T-helper 22 cell (primary cell): ENCODE measurements at regions not wholly inside any gene's neighbourhood (a gene's known extent, or its start where the extent isn't known, plus 50 kb on each side); places are given as distances from the start of the nearest gene placed in this dataset.

Experiments used
- DNase-seq: peaks from one replicate; pipeline ENCODE4 v3.0.0-alpha.2; 2020; ENCODE audit warnings: low read depth

DNA sequence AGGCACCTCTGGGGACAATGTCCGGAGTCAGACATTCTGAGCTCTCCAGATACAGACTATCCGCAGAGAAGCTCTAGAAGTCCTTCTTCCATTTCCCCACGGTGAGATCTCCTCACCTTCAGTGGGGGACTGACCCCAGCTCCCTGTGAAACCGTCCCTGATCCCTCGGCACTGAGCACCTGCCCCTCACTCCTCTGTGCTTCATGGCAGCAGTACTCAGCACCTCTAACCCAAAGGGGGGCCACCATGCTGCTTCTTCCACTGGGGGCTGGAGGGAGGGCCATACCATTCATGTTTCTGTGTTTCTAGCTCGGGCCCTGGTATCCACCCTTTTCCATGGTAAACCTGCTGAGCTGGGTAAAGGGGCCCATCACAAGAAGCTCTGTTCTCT is 321.7 kb downstream of the BRD1 start:
- DNase-seq = no peak

DNA sequence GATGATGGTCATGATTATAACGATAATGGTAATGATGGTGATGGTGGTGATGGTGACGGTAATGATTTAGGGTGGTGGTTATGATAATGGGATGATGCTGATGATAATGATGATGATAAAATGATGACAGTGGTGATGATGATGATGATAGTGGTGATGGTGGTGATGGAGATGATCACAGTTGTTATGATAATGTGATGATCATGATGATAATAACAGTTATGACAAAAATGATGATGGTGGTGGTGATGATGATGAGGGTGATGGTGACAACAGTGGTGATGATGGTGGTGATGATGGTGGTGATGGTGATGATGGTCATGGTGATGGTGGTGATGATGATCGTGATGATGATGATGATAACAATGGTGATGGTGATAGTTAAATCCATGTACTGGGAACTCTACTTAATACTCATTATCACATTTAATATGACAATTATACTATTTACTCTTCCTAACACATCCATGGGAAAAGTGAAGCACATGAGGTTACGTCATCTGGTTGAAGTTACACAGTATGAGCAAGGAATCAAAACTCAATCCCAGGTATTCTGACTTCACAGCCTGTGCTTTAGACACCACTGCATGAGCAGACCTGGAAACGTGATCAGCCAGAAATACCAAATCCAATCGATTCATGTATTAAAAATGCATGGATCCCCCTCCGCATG is 322.2 kb downstream of the BRD1 start:
- DNase-seq = no peak

DNA sequence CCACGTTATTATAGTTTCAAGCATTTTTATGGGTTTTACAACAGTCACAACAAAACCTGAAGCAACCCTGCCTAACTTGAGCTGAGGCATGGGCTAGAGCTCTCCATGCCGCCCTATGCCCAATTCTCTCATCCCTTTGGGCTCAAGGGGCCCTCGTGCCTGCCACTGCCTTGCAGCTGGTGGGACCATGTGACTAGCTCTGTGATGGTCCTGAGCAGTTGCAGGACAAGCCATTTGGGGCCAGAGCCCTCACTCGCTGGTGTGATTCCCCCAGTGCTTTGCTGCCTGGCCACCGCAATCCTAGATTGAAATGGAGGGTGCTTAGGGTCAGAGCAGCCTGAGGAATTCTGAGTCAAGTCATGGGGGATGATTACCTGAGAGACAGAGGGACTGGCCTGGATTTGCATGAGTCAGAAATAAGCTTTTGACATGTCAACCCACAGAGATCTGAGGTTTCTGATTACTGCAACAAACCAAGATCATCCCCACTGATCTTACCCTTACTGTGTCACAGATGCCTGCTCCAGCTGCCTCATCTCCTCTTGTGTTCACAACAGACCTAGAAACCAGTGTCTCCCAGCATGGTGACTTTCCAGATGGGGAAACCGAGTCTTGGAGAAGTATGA is 323.7 kb downstream of the BRD1 start:
- DNase-seq = no peak

DNA sequence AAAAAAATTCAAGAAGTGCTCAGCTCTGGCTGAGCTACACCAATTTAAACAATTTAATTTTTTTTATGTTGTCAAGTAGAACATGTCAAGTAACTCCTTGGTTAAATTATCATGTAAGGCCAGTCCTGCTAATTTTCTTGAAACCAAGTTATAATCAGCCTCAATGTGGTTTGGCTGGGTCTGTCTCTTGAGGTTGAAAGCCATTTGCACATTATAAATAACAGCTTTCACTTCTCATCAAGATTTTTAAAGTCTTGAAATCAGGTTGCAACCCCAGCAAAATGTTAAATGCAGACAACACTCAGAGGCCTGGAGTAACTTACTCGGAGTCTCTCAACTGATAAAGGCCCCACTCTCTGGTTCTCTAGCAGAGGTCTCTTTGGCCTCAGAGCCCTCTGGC is 324.4 kb downstream of the BRD1 start:
- DNase-seq = no peak

DNA sequence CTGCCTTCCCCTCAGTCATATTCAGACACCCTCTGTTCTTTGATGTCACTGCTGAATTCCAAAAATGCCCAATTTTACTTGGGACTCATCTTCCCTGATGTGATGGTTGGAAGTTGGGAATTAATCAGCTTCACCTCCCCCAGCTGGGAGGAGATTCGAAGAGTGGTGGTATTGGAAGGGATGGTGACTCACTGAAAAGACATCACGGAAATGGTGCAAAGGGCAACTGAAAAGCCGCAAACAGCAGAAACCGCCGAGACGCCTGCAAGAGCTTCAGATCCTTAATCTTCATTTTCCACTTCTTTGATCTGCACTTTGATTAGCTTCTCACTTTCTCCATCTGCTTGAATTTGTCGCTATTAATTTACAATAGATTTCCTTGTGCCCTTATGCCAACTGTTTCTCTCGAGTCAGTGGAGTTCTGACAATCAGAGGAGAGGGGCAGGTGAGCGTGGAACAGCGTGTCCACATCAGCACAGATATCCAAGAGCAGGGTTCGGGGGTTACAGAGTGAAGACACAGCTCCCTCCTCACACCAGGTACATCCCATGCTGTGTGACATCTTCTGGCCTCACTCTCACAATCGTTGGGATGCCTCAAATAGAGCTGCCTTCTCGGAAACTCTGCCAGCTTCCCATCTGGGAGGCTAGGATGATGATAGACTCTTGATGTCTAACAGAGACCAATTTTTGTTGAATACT is 325.4 kb downstream of the BRD1 start:
- no peak for DNase-seq

DNA sequence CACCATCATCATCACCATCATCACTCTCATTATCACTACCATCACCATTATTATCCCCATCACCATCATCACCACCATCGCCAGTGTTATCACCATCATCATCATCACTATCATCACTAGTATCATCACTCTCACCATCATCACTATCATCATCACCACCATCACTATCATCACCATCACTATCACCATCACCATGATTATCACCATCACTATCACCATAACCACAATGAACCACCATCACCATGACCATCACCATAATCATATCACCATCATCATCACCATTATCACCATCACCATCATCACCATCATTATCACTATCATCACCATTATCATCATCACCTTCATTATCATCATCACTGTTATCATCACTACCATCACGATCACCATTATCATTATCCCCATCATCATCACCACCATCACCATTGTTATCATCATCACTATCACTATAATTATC is 326.7 kb downstream of the BRD1 start:
- DNase-seq = no peak

DNA sequence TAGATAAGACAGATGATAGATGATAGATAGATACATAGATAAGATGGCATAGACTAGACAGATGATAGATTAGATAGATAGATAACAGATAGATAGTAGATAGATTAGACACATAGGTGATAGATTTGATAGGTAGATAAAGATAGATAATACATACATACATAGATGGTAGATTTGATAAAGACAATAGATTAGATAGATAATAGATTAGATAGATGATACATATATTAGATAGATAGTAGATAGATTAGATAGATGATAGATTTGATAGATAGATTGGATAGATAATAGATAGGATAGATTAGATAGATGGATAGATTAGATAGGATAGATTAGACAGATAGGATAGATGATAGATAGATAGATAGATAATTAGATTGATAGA is 327.6 kb downstream of the BRD1 start:
- DNase-seq = no peak

DNA sequence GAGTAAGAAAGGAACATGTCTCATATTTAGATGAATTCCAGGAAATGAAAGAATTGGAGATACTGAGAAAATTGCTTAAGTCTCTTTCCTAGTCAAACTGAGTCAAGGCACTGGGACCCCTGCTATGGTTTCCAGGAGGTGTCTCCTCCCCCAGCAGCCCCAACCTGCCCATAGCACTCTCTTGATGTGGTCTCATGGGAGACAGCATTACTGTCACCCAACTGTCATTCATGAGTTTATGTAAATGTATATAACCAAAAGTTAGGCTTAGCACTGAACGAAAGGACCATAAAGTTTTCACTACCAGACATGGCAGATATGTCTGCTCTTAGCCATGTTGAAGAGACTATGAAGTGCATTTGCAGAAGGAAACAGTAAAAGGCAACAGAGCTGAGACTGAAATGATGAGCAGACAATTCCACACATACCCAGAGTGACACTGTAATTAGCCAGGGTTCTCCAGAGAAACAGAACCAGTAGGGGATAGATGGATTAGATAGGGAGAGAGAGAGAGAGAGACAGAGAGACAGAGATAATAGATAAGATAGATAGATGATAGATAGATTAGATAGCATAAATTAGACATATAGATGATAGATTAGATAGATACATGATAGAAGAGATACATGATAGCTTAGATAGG is 328.1 kb downstream of the BRD1 start:
- DNase-seq = no peak

DNA sequence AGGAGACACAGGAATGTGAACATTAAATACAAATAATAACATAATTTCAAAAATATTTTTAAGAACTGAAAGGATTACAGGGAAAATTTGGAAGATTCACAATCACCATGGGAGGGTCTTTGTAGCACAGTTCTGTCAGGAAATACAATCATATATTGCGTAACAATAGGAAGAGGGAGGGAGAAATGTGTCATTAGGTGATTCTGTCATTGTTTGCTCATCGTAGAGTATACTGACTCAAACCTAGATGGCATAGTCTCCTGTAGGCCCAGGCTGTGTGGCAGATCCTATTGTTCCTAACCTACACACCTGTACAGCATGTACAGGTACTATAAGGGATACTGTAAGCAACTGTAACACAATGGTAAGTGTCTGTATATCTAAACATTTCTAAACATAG is 330.4 kb downstream of the BRD1 start:
- DNase-seq = no peak

DNA sequence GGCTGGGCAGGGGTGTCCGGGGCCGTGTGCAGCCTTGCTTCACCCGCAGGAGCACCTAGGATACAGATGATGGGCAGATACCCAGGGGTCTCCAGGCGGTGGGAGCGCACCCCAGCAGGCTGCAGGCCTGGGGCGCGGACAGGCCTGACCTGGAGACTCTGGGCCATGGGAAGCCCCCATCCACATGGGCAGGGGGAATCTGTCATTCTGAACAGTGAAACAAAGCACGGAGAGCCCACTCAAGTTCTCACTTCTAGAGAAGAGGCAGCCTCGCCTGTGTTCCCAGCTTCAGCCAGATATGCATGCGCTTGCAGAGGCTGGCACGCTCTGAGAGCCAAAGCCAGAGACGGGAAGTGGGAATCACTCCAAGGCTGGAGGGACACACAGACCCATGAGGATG is 333.1 kb downstream of the BRD1 start:
- DNase-seq = no peak

DNA sequence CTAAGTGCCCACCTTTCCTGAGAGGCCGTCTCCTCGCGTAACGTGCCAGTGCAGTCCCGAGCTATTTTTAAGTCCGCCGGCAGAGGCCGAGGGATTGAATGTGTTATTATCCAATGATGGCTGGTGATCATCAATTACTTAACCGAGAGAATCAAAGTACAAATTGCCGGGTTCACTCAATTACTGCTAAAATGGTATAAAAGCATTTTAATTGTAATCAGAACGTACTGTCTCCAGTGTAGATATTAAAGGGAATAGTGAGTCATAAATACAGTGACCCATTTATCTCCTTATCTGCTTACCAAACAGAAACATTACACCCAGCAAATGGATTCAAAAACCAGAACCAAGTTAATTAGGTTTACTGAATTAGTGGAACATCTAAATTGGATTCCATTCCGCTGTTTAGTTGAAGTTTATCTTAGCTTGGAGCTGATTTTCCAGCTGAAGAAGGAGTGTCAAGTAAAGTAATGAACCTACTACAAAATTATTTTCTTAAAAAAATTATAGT is 334.9 kb downstream of the BRD1 start:
- no peak for DNase-seq

DNA sequence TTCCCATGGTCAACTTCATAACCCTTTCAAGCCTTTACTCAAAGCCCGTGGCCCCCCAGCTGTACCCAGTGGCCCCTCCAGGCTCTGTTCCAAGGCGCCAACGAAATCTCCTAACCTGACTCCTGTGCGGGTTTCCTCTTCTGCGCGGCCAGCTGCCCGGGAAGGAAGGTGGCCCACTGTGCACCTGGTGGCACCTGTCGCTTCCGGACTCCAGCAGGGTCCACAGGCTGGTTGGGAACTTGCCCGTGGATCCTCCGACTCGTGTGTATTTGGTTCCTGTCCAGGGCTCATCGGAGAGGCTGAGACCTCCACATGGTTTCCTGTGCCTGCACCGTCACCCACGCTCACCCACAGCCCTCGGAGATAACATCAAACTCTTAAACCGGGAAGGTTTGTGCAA is 335.4 kb downstream of the BRD1 start:
- no peak for DNase-seq

DNA sequence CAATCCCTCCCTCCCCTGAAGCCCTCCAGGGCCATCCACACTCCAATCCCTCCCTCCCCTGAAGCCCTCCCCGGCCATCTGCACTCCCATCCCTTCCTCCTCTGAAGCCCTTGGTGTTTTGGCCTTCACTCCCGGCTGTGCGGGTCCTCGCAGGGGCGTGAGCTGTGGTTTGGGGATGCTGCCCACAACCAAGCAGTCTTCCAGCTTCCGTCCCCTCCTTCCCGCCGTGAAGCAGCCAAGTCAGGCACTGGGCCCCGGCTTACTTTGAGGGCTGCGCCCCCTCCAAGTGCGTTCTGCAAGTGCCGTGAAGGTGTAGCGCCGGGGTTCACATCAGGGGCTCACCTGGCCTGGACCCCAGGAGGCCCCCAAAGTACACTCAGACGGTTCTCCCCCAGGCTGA is 335.9 kb downstream of the BRD1 start:
- DNase-seq = no peak

DNA sequence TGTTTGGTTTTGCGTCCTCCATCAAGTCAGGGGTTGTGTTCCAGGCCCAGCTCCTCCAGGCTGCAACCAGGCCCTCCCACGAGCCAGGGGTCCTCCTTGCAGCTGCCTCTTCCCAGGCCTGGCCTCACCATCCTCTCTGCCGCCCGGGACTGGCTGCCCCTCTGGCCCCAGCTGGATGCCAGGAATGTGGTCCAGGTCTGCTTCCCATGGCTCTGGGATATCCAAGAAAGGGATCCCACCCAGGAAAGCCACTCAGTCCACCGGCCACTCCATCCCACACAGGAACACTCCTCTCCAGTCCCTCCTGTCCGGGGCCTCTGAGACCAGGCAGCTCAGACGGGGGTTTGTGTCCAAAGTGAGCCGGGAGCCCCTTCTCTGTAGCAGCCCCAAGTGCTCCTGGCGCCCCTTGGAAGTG is 336.4 kb downstream of the BRD1 start:
- DNase-seq = no peak

DNA sequence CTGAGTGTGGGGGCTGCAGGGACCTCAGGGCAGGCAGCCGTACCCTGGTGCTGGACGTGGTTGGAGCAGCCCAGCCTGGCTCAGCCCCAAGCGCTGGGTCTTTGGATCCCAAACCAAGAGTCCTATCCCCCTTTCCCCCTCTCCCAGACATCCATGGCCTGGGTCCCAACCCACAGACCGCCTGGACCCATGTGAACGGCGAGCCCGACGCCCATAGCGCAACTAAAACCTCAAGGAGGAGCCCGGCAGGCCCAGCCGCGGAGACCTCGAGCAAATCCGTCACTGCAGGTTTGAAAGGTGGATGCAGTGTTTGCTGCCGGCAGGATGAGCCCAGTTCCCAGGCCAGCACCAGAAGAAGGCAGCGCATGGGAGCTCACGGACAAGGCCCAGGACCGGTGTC is 337.0 kb downstream of the BRD1 start:
- DNase-seq = no peak

DNA sequence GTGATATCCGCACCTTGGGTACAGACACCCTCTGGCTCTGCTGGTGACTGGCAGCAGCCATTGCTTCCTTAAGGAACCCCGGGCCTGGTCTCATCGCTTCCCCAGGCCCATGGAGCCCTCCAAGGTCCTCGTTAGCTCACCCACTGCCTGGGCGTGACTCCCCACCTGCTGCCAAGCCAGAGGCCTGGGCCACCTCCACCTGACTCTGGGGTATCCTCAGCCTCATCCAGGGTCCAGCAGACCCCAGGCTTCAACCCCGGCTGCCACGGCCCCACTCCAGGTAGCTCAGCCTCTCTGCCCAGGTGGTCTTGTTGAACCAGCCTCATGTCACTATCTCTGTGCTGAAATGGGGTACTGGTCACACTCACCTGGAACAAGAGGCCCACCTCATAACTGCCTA is 337.9 kb downstream of the BRD1 start:
- DNase-seq = no peak

DNA sequence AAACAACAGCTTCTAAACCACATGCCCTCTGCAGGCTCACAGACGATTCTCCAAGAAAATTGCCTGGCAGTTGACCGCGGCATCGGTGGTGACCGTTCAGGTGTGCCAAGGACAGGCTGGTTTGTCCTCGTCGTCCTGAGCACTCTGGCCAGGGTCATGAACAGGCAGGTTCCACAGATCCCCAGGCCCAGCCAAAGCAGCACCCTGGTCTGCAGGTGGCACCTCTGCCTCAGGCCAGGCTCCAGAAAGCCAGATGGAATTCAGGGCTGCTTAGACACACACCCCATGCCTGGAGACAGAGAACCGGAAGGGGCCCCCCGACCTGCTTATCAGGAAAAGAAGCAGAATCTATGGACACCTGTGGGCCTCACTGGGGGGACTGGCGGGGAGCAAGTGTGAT is 338.7 kb downstream of the BRD1 start:
- no peak for DNase-seq

DNA sequence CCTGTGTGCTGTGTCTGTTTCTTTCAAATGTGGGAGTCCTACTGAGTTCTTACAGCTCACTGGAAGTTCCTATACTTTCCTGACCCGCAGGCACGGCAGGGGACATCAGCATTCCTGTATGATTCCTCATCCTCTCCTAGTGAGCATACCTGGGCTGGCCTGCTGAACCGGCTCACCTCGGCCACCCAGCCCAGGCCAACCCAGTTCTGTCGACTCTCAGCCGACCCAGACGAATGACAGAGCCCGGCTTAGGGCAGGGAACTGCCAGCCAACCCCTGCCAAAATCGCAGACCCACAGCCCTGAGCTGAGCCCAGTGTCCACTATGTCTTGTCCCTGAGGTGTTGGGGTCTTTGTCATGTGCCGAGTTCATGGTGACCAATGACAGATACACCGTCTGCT is 339.7 kb downstream of the BRD1 start:
- DNase-seq = no peak

DNA sequence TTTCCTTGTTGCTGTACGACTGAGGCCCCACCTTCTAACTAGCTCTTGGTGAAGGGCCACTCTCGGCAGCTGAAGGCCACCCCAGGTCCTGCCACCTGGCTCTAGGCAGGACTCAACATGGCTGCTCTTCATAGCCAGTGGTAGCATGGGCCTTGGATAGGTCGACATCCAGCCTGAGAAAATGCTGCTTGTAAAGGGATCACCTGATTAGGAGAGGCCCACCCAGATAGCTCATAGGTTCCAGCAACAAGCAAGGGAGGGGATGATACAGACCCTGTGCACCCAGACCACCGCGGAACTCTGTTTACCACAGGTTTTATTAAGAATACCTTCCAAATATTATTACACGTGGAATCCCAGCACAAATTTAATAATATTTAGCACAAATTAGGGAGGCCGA is 341.4 kb downstream of the BRD1 start:
- DNase-seq = no peak

DNA sequence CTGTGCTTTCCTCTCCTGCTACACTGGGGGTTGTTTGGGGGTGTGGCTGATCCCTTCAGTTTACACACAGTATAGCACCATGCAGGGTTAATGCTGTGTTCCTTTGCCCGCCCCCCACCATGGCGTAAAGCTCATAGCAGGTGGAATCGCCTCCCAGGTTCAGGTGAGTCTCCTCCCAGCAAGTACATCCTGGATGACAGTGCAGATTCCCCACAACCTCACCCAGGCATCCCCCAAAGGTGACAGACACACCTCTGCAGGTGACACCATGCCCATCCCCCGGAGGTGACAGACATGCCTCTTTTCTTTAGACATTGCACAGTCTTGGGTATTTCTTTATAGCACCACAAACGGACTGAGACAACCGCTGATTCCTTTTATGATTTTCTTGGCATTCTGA is 343.7 kb downstream of the BRD1 start:
- no peak for DNase-seq

DNA sequence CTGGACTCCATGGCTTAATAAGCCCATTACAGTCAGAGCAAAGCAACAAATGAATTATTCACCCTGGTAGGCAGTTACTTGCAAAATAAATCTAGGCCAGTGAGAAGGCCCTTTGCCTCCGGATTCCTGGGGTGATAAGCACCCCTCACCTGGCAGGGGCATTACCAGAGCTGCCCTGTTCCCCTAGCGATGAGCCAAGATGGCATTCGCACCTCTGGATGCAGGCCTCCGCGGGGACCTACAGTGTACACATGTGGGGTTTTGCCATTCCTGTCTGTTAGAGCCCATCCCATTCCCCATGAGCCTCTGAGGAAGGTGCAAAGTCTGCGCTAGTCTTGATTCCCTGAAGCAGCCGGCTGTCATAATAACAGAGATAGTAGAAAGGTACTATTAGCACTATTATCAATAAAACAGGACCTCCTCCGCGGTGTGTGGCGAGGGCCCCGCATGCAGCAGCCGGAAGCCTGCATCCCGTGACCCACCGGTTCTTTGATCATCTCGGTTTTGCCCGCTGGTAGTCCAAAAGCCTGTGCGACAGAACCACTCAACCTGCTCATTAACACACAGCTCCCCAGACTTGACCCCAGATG is 344.3 kb downstream of the BRD1 start:
- DNase-seq = no peak

DNA sequence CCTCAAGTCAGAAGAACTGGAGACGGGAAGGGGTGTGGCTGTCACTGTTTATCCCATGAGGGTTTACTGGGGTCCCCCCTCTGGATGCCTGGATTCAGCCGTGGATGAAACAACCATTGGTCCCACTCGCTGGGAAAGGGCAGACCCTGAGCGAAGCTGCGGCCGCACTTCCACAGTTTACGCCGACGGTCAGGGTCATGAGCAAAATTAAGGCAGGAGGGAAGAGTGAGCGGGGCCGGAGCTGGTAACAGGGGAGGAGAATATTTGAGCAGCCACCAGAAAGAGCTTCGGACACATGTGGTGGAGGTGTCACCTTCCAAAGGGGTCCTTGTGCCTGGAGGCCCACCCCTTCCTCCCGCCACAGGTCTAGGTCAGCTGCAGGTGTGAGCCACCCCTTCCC is 344.9 kb downstream of the BRD1 start:
- DNase-seq = no peak
